Pancreas (tissue), 10 donors: ENCODE measurements at regions not wholly inside any gene's neighbourhood (a gene's known extent, or its start where the extent isn't known, plus 50 kb on each side); places are given as distances from the start of the nearest gene placed in this dataset.
A peak's percentile ranks its signal among the peaks of the same experiment; 100 is the strongest.

Experiments
- ATAC-seq, 4 donors: fragments of 200-7000 bp; cut with Tn5 transposase; one replicate each; pipeline versions ENCODE4 v1.8.0 to v1.9.1; 2020; ENCODE audit warnings: mild to moderate bottlenecking in 4 of 4, moderate library complexity in 4 of 4
- DNase-seq, 6 donors: peaks; one replicate each; pipeline ENCODE4 v3.0.0-alpha.2; 2020
- FAIRE-seq: peaks from 2 replicates; lab custom pipeline; 2012; peaks lifted over from hg19 to GRCh38; lab: Jason Lieb, UNC
- H3K27ac ChIP-seq, 4 donors: fragments of 200-600 bp; sonication (generic); 1 replicate in 3 of 4; 2 replicates in 1 of 4; pipeline versions ENCODE4 v1.5.0 to v1.8.0; 2020
- H3K27me3 ChIP-seq, 4 donors: fragments of 200-600 bp; one replicate each; pipeline ENCODE4 v1.8.0; 2021
- H3K36me3 ChIP-seq, 3 donors: fragments of 200-600 bp; sonication (generic) in 1 of 3; one replicate each; pipeline versions ENCODE4 v1.5.0 to v1.8.0; 2020 to 2021
- H3K4me1 ChIP-seq, 3 donors: fragments of 200-600 bp; one replicate each; pipeline ENCODE4 v1.8.0; 2021
- H3K4me3 ChIP-seq, 4 donors: fragments of 200-600 bp; sonication (generic) in 2 of 4; one replicate each; pipeline versions ENCODE4 v1.5.0 to v1.8.0; 2020 to 2021
- H3K9me3 ChIP-seq, 4 donors: fragments of 200-600 bp; one replicate each; pipeline ENCODE4 v1.8.0; 2021
- CTCF ChIP-seq, 4 donors: fragments of 200-600 bp; sonication (generic) in 3 of 4; IDR thresholded peaks; one replicate each; pipeline versions ENCODE4 v1.5.0 to v1.8.0; 2021; ENCODE audit warnings: antibody characterized with exemption in 4 of 4
- WGBS, 2 donors: extraction: QIAGEN DNeasy Blood & Tissue Kit; methylation state at CpG; one replicate each; pipeline ENCODE4 v1.1.7; 2013; 5-methylcytosine and 5-hydroxymethylcytosine counted together
- intact Hi-C, 3 donors: fragments of 100-400 bp; cut with DNase I; formaldehyde crosslinking; loops; one replicate each; pipeline versions ENCODE4 v1.11.1 to v1.14.2; 2022
- donor health status: healthy with polysubstance abuse.
- donor health status: DM: no; HTN: no; CAD: no; lungs with moderate emphysema.
- donor health status: DM: no; HTN: no; CAD: no.
- donor health status: control.
- donor health status: control.
- donor health status: Bipolar disorder and iron deficiency.
- donor health status: DM: yes; HTN: yes; CAD: no.
- donor health status: DM: no; HTN: no; CAD: no.
- donor health status: DM: no; HTN: no; CAD: no.
- donor health status: DM: yes; HTN: yes; CAD: no.

DNA sequence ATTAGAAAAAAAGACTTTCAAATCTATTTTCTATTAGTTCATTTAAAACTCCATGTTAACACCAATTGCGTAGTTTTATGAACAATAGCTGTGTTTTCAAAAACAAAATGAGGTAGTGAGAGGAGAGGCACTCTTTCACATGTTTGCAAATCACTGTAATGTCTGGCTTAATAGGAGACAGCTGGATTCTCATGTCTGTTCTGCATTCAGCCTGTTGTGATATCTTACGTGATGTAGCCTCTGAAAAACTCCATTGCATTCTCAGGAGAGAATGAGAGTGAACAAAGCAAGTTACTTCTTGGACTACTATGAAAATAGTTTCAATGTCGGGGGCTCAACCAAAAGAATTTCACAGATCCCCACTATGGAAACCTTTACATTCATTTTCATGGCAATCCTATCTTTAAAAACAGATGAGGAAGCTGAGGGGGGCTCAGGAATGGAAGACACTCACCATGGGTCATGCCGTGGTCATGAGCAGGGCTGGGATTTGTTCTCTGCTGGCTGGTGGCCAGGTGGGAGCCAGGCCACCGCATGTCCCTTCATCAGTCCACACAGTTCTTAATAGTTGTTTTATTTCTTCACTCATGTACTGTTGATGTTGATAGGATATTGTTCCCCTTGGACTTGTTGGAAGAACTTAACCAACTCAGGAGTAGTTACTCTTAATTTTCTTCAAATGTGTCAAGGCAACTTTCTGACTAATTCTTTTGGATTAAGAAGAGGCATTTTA lies 346.2 kb upstream of the FAR2 start:
- 80 to 90% methylated on average over 5 of the region's 5 CpGs for WGBS, 2 donors
- Histone ChIP-seq H3K27ac (no peak overlapping the region), H3K36me3 (no peaks in the 10 kb centered on the region), H3K27me3 (no peaks in the 10 kb centered on the region), H3K4me1 (peaks cover 0 to 10% (median 7%) of the 10 kb centered on the region in 3 donors), H3K9me3 (no peaks in the 10 kb centered on the region), H3K4me3 (no peak overlapping the region)
- intact Hi-C loops = no loop called here
- DNase-seq (no peak), FAIRE-seq (no peak), ATAC-seq (no peak)
- TF ChIP-seq CTCF (IDR thresholded peaks at IDR 0.05) = no peak

DNA sequence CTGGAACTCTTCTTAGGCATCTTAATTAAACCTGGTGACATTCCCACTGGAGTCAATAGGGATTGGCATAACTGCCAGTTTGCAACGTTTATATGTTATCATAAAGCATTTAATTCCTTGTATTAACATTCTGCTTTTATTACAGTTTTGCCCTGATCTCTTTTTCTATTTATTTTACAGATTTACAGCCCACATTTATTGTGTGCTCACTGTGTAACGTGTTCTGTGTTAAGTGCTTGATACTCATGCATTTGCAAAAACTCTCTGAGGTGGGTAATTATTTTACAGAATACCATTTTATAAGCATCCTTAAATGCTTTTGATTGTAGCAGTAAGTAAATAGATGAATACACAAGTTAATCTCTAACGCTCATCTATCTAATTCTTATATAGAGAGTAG lies 341.5 kb upstream of the FAR2 start:
- no peak overlapping the region for H3K27ac ChIP-seq
- no peak for FAIRE-seq
- H3K27me3 ChIP-seq = no peaks in the 10 kb centered on the region
- H3K4me3 ChIP-seq = no peak overlapping the region
- TF ChIP-seq CTCF (IDR thresholded peaks at IDR 0.05) = no peak
- intact Hi-C loops = no loop called here
- H3K9me3 ChIP-seq = no peaks in the 10 kb centered on the region
- 67 to 77% methylated on average over 3 of the region's 3 CpGs for WGBS, 2 donors
- DNase-seq = no peak
- ATAC-seq = no peak
- no peaks in the 10 kb centered on the region for H3K36me3 ChIP-seq
- H3K4me1 ChIP-seq = peaks cover 0 to 10% (median 7%) of the 10 kb centered on the region in 3 donors

GRCh38 chr12:28811457-28811856 lies 337.6 kb upstream of the FAR2 start:
- intact Hi-C loops = no loop called here
- no peak overlapping the region for H3K27ac ChIP-seq
- no peak for TF ChIP-seq CTCF (IDR thresholded peaks at IDR 0.05)
- no peaks in the 10 kb centered on the region for H3K4me1 ChIP-seq
- no peak overlapping the region for H3K4me3 ChIP-seq
- no peak for FAIRE-seq
- no peaks in the 10 kb centered on the region for H3K27me3 ChIP-seq
- DNase-seq = no peak
- 89 to 90% methylated on average over 5 of the region's 5 CpGs for WGBS, 2 donors
- H3K36me3 ChIP-seq = no peaks in the 10 kb centered on the region
- no peaks in the 10 kb centered on the region for H3K9me3 ChIP-seq
- ATAC-seq = no peak

GRCh38 chr12:28814246-28814645 lies 334.8 kb upstream of the FAR2 start:
- H3K27me3 ChIP-seq = no peaks in the 10 kb centered on the region
- intact Hi-C loops = no loop called here
- no peaks in the 10 kb centered on the region for H3K9me3 ChIP-seq
- ATAC-seq (no peak), DNase-seq (peak in 1 of 6 donors; percentile 16), FAIRE-seq (no peak)
- no peaks in the 10 kb centered on the region for H3K4me1 ChIP-seq
- no peaks in the 10 kb centered on the region for H3K36me3 ChIP-seq
- no peak overlapping the region for H3K4me3 ChIP-seq
- 46% methylated on average over 4 of the region's 4 CpGs for WGBS, 2 donors
- H3K27ac ChIP-seq = no peak overlapping the region
- no peak for TF ChIP-seq CTCF (IDR thresholded peaks at IDR 0.05)

- no peak for TF ChIP-seq CTCF (IDR thresholded peaks at IDR 0.05)
- no peak for DNase-seq
- Histone ChIP-seq H3K27ac (no peak overlapping the region), H3K4me3 (no peak overlapping the region), H3K4me1 (no peaks in the 10 kb centered on the region), H3K9me3 (no peaks in the 10 kb centered on the region), H3K27me3 (no peaks in the 10 kb centered on the region), H3K36me3 (no peaks in the 10 kb centered on the region)
- 79 to 86% methylated on average over 7 of the region's 7 CpGs for WGBS, 2 donors
- no peak for ATAC-seq
- FAIRE-seq = no peak
- intact Hi-C loops = no loop called here
Observed at GRCh38 chr12:28817524-28817923, 331.6 kb upstream of the FAR2 start.
